DOHH2 (cell line): ENCODE measurements at regions not wholly inside any gene's neighbourhood (a gene's known extent, or its start where the extent isn't known, plus 50 kb on each side); places are given as distances from the start of the nearest gene placed in this dataset.

Experiments used
- H3F3A ChIP-seq: fragments of 200-600 bp; sonication (generic), shearing (Covaris generic); 2 replicates; pipeline ENCODE4 v1.6.0; 2016; ENCODE audit warnings: antibody characterized with exemption, mild to moderate bottlenecking; ENCODE audit not compliant: control insufficient read depth, insufficient read depth
- H3K27ac ChIP-seq: fragments of 200-600 bp; sonication (generic); 2 replicates; pipeline ENCODE4 v1.5.1; 2014; ENCODE audit warnings: low read depth, mild to moderate bottlenecking, low read length, moderate library complexity
- H3K27me3 ChIP-seq: fragments of 200-600 bp; sonication (generic); 2 replicates; pipeline ENCODE4 v1.6.1; 2014; ENCODE audit warnings: mild to moderate bottlenecking, low read length, mixed read lengths; ENCODE audit not compliant: control insufficient read depth
- H3K36me3 ChIP-seq: fragments of 200-600 bp; sonication (generic); 2 replicates; pipeline ENCODE4 v1.6.1; 2014; ENCODE audit warnings: mild to moderate bottlenecking, low read length, moderate library complexity, mixed read lengths; ENCODE audit not compliant: control insufficient read depth
- H3K4me1 ChIP-seq: fragments of 200-600 bp; sonication (generic); 2 replicates; pipeline ENCODE4 v1.6.1; 2014; ENCODE audit warnings: mild to moderate bottlenecking, low read length, mixed read lengths; ENCODE audit not compliant: control insufficient read depth
- H3K4me2 ChIP-seq: fragments of 200-600 bp; sonication (generic); 2 replicates; pipeline ENCODE4 v1.6.0; 2014; ENCODE audit warnings: mild to moderate bottlenecking, low read length, moderate library complexity
- H3K4me3 ChIP-seq: fragments of 200-600 bp; sonication (generic); 2 replicates; pipeline ENCODE4 v1.5.1; 2014; ENCODE audit warnings: mild to moderate bottlenecking, low read length, mixed read lengths
- H3K79me2 ChIP-seq: fragments of 200-600 bp; sonication (generic); 2 replicates; pipeline ENCODE4 v1.6.1; 2014; ENCODE audit warnings: mild to moderate bottlenecking, low read length, mixed read lengths; ENCODE audit not compliant: control insufficient read depth
- H3K9me2 ChIP-seq: fragments of 200-600 bp; sonication (generic); replicated peaks from 2 replicates; pipeline ENCODE4 v1.6.1; 2014; ENCODE audit warnings: mild to moderate bottlenecking, low read length, mixed read lengths; ENCODE audit not compliant: control insufficient read depth
- H3K9me3 ChIP-seq: fragments of 200-600 bp; sonication (generic); 2 replicates; pipeline ENCODE4 v1.6.1; 2014; ENCODE audit warnings: antibody characterized with exemption, low read length, mixed read lengths; ENCODE audit not compliant: control insufficient read depth, insufficient read depth
- H4K20me1 ChIP-seq: fragments of 200-600 bp; sonication (generic); 2 replicates; pipeline ENCODE4 v1.6.0; 2014; ENCODE audit warnings: low read depth, mild to moderate bottlenecking, antibody characterized with exemption, low read length, moderate library complexity; ENCODE audit not compliant: control insufficient read depth, insufficient read depth
- EZH2phosphoT487 ChIP-seq: fragments of 200-600 bp; sonication (generic); IDR thresholded peaks from 2 replicates; pipeline ENCODE4 v1.6.1; 2017; ENCODE audit warnings: borderline replicate concordance, mild to moderate bottlenecking, antibody characterized with exemption, low read length, moderate library complexity, mixed read lengths
- TF ChIP-seq, protein P1 (sequence below): fragments of 200-600 bp; sonication (generic); IDR thresholded peaks from one replicate; pipeline ENCODE4 v1.5.1; 2014; ENCODE audit warnings: antibody characterized with exemption, mild to moderate bottlenecking, low read depth, low read length; ENCODE audit not compliant: poor library complexity, severe bottlenecking

DNA sequence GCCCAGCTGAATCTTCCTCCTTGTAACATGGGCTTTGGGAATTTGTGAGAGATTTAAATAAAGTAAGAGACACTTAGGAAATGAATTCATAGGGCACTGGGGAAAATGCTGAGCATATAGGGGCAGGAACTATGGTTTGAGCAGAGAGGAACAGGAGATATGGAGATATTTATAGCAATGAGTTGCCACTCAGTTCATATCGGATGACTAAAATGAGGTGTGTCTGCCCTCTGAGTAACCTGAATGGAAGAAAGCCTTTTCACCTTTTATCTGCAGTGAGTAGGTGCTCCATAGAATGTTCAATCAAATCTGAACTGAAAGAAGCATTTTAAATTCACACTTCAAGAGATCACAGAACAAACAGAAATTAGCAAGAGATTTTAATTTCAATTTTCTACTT is 105.7 kb downstream of the CEP44 start:
- Histone ChIP-seq H3K9me3 (no peaks in the 10 kb centered on the region), H4K20me1 (no peaks in the 10 kb centered on the region), H3K4me3 (no peak overlapping the region), H3K4me2 (no peak overlapping the region), H3K79me2 (no peaks in the 10 kb centered on the region), H3F3A (no peaks in the 10 kb centered on the region), H3K27ac (no peak overlapping the region), H3K36me3 (no peaks in the 10 kb centered on the region), H3K9me2 (no peaks in the 10 kb centered on the region), H3K4me1 (peaks cover 5% of the 10 kb centered on the region), H3K27me3 (no peaks in the 10 kb centered on the region)
- TF ChIP-seq, protein P1, sequence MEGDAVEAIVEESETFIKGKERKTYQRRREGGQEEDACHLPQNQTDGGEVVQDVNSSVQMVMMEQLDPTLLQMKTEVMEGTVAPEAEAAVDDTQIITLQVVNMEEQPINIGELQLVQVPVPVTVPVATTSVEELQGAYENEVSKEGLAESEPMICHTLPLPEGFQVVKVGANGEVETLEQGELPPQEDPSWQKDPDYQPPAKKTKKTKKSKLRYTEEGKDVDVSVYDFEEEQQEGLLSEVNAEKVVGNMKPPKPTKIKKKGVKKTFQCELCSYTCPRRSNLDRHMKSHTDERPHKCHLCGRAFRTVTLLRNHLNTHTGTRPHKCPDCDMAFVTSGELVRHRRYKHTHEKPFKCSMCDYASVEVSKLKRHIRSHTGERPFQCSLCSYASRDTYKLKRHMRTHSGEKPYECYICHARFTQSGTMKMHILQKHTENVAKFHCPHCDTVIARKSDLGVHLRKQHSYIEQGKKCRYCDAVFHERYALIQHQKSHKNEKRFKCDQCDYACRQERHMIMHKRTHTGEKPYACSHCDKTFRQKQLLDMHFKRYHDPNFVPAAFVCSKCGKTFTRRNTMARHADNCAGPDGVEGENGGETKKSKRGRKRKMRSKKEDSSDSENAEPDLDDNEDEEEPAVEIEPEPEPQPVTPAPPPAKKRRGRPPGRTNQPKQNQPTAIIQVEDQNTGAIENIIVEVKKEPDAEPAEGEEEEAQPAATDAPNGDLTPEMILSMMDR, result no peak
- TF ChIP-seq EZH2phosphoT487, result no peak

DNA sequence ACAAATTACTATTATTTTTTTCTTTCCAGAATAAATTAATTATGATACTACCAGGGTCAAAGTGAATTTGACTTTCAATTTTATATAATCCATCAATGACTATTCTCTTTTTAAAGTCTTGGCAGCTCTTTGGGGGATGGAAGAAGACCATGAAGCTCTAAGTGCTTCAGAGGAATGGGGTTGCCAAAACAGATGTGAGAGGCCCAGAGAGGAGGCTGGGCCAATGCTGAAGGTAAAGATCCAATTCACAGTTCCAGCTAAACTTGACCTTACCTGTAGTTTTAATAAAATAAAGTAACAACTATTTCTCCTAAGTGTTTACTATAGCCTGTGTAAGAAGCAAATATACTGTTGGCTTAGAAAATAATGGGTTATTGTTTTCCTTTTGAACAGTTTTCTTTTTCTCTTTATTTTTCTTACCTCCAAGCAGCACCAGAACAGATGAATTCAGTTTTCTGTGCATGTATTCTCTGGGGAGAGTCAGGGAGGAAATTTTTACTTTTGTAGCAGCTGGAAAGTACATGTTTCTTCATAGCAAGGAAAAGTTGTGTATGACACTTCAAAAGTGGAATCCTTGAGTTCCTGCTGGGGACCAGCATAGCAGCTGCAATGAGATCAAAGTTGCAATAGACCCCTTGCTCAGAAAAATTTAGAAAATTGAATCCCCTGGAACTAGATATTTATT is 104.9 kb downstream of the CEP44 start:
- no peaks in the 10 kb centered on the region for H3F3A ChIP-seq
- H3K79me2 ChIP-seq, result no peaks in the 10 kb centered on the region
- no peaks in the 10 kb centered on the region for H3K9me3 ChIP-seq
- no peaks in the 10 kb centered on the region for H3K36me3 ChIP-seq
- H3K4me3 ChIP-seq, result no peak overlapping the region
- H3K27ac ChIP-seq, result no peak overlapping the region
- no peaks in the 10 kb centered on the region for H4K20me1 ChIP-seq
- peaks cover 5% of the 10 kb centered on the region for H3K4me1 ChIP-seq
- TF ChIP-seq, protein P1, result no peak
- no peak for TF ChIP-seq EZH2phosphoT487
- no peaks in the 10 kb centered on the region for H3K9me2 ChIP-seq
- no peak overlapping the region for H3K4me2 ChIP-seq
- no peaks in the 10 kb centered on the region for H3K27me3 ChIP-seq

DNA sequence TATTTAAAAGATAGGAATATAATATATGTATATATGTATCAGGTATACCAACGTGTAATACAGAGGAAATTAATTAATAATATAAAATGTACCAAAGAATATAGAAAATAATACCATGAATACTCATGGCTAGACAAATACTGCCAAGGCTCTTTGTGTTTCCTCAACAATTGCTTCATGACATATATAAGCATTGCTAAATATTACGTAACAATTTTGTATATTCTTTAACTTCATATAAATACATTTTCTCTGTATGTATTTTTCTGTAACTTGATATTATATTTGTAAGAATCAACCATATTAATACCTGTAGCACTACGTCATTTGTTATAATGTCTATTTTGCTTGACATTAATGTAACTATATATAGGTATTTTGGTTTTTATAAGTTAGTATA is 104.0 kb downstream of the CEP44 start:
- no peaks in the 10 kb centered on the region for H3K27me3 ChIP-seq
- H3K36me3 ChIP-seq, result no peaks in the 10 kb centered on the region
- no peaks in the 10 kb centered on the region for H3F3A ChIP-seq
- TF ChIP-seq, protein P1, result no peak
- no peak for TF ChIP-seq EZH2phosphoT487
- H3K79me2 ChIP-seq, result no peaks in the 10 kb centered on the region
- H4K20me1 ChIP-seq, result no peaks in the 10 kb centered on the region
- no peaks in the 10 kb centered on the region for H3K9me3 ChIP-seq
- H3K4me2 ChIP-seq, result no peak overlapping the region
- H3K4me3 ChIP-seq, result no peak overlapping the region
- no peak overlapping the region for H3K27ac ChIP-seq
- H3K9me2 ChIP-seq, result no peaks in the 10 kb centered on the region
- H3K4me1 ChIP-seq, result peaks cover 5% of the 10 kb centered on the region

DNA sequence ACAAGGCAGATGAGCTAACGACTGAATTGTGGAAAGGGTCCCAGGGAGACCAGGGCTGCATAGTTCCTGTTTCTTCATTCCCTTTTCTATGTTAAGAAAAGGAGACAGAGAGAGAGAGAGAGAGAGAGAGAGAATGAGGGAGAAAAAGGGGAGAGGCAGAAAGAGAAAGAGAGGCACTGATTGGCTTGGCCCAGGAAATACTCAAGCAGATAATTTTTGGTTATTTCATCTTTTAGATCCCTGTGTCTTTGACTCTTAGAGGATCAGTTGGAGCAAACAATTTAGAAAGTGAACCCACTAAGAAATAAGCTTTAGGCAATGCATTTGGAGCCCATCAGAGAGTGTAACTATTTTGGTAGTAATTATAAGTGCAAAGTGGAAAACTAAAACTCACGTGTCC is 103.4 kb downstream of the CEP44 start:
- no peaks in the 10 kb centered on the region for H3K27me3 ChIP-seq
- no peaks in the 10 kb centered on the region for H3K9me2 ChIP-seq
- H3K4me3 ChIP-seq, result no peak overlapping the region
- H3K4me2 ChIP-seq, result no peak overlapping the region
- no peak overlapping the region for H3K27ac ChIP-seq
- no peaks in the 10 kb centered on the region for H3K9me3 ChIP-seq
- no peaks in the 10 kb centered on the region for H3K36me3 ChIP-seq
- no peaks in the 10 kb centered on the region for H3K79me2 ChIP-seq
- H3K4me1 ChIP-seq, result peaks cover 5% of the 10 kb centered on the region
- TF ChIP-seq, protein P1, result no peak
- no peak for TF ChIP-seq EZH2phosphoT487
- no peaks in the 10 kb centered on the region for H4K20me1 ChIP-seq
- no peaks in the 10 kb centered on the region for H3F3A ChIP-seq
